HG02642 (cell line): ENCODE measurements at regions not wholly inside any gene's neighbourhood (a gene's known extent, or its start where the extent isn't known, plus 50 kb on each side); places are given as distances from the start of the nearest gene placed in this dataset.
"Not testable (repeated sequence)": the region's sequence is repeated elsewhere in the genome, so short reads cannot be mapped to it uniquely, and the experiment has no call there.

Experiments used
- ATAC-seq: cut with Tn5 transposase; IDR thresholded peaks from one replicate; pipeline ENCODE4 v1.9.1; 2021; ENCODE audit warnings: mild to moderate bottlenecking; ENCODE audit not compliant: unreplicated experiment, poor library complexity

DNA sequence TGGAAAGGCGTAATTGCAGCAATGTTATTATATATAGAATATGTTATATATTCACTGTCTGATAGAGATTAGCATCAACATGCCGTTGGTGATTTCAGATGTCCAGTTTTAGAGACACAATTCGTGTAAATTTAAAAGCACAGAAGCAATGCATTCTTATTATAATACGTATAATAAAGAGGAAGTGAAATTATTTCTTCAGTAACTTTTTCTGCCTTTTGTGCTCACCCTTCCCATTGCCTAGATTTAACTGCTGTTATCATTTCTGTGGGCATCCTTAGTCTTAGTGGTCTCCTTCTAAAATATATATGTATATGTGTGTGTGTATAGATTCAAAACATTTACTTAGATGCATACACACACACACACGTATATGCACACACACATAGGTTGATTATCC is 592.5 kb upstream of the GOLIM4 start:
- no peak for ATAC-seq

GRCh38 chr3:168684519-168684918 is 588.8 kb upstream of the GOLIM4 start:
- ATAC-seq = no peak

DNA sequence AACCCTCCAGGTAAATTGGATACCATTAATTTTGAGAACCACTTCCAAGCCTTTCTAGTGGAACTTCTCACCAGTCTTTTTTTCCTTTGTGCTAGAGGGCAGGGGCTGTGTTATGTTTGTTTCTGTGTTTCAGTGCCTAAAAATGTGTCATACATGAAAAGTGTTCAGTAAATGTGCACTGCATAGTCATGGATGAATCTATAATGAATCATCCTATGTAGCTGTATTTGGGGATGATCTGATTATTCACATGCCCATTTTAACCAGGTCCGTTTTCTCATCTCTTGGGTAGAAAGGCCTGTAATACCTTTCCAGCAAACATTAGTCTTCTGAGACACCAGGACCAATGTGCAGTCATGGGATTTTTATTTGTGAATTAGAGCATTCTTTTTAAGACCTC is 583.0 kb upstream of the GOLIM4 start:
- no peak for ATAC-seq

- no peak for ATAC-seq
Measured at GRCh38 chr3:168671091-168671490, 575.4 kb upstream of the GOLIM4 start.

DNA sequence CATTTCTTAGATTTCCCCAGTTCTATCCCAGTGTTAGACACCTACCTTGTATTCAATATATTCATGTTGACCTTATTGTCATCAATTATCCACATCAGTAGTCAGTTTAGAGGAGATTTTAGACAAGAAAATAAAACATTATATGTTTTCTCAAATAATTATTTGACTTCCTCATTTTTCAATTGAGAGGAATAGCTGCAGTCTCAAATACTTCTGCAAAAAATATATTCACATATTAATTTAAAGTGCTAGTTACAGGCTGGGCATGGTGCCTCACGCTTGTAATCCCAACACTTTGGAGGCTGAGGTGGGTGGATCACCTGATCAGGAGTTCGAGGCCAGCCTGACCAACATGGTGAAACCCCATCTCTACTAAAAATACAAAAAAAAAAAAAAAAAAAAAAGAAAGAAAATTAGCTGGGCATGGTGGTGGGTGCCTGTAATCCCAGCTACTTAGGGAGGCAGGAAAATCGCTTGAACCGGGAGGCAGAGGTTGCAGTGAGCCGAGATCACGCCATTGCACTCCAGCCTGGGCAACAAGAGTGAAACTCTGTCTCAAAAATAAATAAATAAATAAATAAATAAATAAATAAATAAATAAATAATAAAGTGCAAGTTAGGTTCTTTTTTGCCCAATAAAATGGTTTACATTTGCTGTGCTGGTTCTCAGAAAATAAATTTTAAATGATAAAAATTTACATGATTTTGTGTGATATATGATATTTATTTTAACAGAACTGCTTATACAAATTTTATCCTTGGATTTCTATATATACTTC is 565.3 kb upstream of the GOLIM4 start:
- ATAC-seq = not testable (repeated sequence)

GRCh38 chr3:168659015-168659414 is 563.3 kb upstream of the GOLIM4 start:
- no peak for ATAC-seq

DNA sequence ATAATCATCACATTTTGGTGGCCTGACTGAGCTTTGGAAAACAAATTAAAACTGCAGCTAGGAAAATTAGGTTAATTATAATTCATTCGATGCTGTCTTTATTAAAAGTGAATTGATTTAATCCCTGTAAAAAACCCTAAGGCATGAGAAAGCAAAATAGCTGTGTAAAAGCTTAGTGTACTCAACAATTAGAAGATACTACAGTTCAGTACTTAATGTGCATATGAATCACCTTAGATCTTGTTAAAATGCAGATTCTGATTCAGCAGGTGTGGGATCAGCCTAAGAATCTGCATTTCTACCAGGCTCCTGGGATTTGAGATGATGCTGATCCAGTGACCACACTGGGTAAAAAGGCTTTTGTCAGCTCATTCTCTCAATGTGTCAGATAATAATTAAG is 559.9 kb upstream of the GOLIM4 start:
- no peak for ATAC-seq

DNA sequence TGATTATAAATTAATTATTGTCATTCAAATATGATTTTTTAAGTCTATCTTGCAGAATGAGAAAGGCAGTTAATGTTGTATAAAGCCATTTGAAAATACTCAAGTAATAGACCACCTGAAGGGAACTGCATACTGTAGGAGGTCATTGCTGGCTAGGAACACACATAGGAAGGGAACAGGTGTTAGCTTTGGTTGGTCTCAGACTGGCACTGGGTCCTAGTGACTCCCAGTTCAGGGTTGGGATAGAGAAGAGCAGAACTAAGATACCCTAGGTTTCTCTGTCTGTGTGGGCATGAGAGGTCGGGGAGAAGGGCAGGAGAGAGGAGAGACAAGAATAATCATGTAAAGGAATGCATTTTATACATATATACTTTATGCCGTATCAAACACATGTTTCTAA is 559.0 kb upstream of the GOLIM4 start:
- ATAC-seq = no peak

DNA sequence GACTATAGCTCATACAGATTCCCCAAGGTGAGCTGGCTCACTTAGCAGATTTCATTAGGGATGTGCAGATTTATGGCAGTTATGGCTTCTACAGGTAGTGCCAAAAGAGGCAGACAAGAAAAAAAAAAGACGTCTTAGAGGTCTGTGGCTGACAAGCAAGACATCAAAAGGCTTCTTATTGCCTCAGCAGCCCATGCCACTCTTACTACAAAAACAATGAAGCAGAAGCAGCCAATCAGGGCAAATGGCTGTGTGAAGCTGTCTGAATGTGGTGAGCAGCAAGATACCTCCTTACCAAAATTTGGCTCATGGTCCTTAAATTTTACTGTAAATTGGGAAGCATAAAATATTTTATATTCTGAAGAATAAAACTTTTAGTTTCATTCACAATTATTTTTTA is 557.5 kb upstream of the GOLIM4 start:
- no peak for ATAC-seq

DNA sequence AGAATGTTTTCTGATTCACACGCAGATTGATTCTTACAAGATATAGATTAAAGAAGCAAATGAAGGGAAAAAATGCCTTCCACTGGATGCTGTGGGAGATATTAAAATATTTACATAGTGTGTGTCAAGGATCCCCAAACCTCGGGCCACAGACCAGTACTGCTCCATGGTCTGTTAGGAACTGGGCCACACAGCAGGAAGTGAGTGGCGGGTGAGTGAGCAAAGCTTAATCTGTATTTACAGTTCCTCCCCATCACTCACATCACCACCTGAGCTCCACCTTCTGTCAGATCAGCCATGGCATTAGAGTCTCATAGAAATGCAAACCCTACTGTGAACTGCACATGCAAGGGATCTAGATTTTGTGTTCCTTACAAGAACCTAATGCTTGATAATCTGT is 552.6 kb upstream of the GOLIM4 start:
- ATAC-seq = no peak

DNA sequence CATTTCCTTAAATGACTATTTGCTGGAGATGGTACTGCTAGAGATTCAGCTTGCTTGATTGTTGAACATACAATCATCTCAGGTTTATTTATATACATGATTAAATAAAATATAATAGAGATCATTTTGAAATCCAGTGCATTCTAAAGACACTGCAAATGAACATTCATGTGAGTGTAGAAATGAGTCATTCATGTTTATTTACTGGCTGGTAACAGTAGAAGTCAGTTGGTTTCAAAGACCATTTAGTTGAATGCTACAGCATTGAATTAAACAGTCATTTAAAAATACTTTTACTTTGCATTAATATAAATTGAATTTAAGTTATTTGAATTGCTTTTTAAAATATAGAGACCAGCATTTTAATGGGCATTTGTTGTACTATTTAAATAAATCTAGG is 551.9 kb upstream of the GOLIM4 start:
- no peak for ATAC-seq

DNA sequence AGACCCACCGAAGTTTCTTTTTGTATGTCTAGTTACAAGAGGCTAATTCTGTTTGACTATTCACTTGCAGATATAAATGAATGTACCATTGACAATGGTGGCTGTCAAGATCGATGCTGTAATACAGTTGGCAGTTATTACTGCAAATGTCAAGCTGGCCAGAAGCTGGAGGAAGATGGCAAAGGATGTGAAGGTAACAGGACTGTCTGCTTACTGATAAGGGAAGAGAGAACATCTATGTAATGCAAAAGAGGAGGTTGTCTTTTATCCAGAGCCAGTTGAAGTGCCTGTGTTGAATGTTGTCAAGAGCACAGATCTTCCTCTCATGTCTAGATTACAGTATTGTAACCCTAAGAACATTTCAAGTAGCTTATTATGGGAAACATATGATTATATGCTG is 549.5 kb upstream of the GOLIM4 start:
- ATAC-seq = no peak

DNA sequence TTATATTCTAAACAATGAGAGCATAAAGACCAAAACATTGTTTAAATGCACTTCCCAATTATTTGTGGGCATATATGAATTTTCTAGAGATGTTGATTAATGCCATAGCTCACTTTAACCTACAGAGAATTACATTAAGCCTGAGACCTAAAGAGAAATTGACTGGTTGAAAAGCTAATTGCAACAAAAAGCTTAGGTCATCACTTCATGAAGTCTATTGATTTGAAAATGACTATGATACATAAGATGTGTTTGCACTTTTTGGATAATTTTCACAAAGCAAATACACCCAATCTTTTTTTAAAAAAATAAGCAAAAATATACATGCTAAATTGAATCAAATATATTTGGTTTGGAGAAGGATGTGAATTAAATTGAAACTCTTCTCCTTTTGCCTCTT is 532.8 kb upstream of the GOLIM4 start:
- no peak for ATAC-seq

DNA sequence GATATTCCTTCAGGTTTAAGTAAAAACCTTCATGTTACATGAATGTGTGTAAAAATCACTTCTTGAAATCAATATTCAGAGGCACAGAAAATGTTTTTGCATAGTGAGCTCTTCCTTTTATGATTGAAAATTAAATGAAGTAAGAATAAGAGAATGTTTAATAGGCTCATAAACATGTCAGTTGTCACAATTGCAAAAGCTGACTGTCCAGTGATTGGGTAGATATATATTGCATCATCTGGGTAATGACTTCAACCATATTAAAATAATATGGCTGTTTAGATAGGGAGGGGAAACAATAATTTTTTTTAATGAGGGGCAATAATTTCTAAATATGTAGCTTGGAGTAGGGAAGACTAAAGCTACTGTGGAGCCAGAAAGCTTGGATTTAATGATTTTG is 529.8 kb upstream of the GOLIM4 start:
- no peak for ATAC-seq

- no peak for ATAC-seq
Measured at GRCh38 chr3:168624892-168625448, 529.2 kb upstream of the GOLIM4 start.

DNA sequence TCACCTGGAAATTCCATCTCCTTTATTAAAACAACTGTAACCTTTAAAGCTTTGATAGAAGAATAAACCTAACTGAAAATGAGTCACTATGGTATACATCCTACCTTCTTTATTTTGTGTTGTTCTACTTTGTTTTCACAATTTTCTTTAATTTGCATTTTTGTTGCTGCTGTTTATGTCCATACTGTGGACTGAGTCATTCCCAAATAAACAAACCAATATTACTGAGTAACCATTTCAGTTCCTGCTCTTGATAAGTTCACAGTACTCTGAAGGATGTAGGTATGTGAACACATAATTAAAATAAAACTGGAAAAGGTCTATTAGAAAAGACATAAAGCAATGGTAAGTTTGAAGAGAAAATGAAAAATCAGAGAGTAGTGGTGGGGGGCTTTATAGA is 528.5 kb upstream of the GOLIM4 start:
- no peak for ATAC-seq

- no peak for ATAC-seq
Measured at GRCh38 chr3:168622795-168623194, 527.1 kb upstream of the GOLIM4 start.

- ATAC-seq = no peak
Measured at GRCh38 chr3:168620854-168621253, 525.1 kb upstream of the GOLIM4 start.

- ATAC-seq = no peak
Measured at GRCh38 chr3:168618827-168619470, 523.2 kb upstream of the GOLIM4 start.

- no peak for ATAC-seq
Measured at GRCh38 chr3:168617658-168618057, 521.9 kb upstream of the GOLIM4 start.

GRCh38 chr3:168616915-168617314 is 521.2 kb upstream of the GOLIM4 start:
- ATAC-seq = no peak

DNA sequence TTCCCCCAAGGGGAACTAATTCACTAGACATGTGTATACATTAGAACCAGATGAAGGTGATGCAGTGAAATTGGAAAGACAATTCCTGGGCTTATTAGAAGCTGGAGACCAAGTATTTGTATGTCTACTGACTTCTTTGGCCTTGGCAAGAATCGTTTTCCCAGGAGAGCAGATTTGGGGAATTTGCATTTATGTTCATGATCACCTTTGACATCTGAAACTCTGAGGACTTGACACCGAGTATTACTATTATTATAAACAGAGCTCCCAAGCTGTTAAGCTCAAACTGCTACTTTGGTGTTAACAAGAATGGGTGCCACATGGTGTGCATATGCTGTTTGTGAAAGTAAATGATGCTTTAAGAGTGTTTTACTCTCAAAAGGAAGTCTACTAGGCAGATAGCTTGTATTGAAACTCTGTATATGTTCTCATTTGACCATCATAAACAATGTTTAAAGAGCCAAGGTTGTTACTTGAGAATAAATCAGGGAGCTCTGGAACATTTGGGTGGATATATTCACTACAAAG is 519.8 kb upstream of the GOLIM4 start:
- no peak for ATAC-seq
